HG02763 (cell line): ENCODE measurements at regions not wholly inside any gene's neighbourhood (a gene's known extent, or its start where the extent isn't known, plus 50 kb on each side); places are given as distances from the start of the nearest gene placed in this dataset.
"Not testable (repeated sequence)": the region's sequence is repeated elsewhere in the genome, so short reads cannot be mapped to it uniquely, and the experiment has no call there.

Source experiments
- ATAC-seq: cut with Tn5 transposase; IDR thresholded peaks from one replicate; pipeline ENCODE4 v1.9.1; 2021; ENCODE audit warnings: mild to moderate bottlenecking, moderate library complexity; ENCODE audit not compliant: unreplicated experiment

- no peak for ATAC-seq
Measured at GRCh38 chr6:163739966-163740365, 325.4 kb downstream of the QKI start.

DNA sequence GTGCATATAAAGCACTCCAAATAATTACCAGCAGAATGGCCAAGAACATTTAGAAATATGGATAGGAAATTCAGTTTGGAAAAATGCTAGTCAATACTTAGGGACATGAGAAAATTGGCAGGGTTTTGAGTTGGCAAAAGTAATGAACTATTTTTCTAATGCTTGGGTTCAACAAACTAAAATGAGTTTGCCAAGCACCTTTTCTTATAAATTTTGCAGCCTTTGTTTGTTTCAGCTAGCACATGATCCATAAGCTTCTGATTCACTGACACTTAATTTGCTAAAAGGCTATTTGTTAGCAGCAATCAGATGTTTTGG is 324.8 kb downstream of the QKI start:
- ATAC-seq, result no peak

GRCh38 chr6:163738725-163739407 is 324.3 kb downstream of the QKI start:
- ATAC-seq, result peak; percentile 65

GRCh38 chr6:163738304-163738703 is 323.8 kb downstream of the QKI start:
- ATAC-seq, result no peak

DNA sequence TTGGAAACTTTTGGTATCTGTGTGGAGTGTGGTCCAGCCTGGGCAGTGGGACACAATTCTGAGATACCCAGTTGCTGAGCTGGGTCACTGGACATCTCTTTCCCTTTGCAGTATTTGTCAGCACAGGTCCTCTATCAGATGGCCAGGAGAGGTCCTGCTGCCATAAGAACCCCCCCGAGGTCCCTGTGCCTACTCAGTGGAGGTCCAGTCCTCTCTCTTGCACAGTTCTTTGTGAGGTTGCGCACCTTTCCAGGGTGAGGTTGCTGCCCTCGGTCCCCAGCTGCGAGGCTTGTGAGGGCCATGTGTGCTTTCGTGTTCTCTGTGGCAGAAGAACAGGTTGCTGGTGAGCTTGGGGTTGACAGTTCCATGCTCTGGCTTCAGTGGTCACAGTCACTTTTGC is 320.6 kb downstream of the QKI start:
- ATAC-seq, result no peak

GRCh38 chr6:163733061-163733460 is 318.5 kb downstream of the QKI start:
- ATAC-seq, result no peak

- ATAC-seq, result no peak
Measured at GRCh38 chr6:163732479-163732878, 318.0 kb downstream of the QKI start.

DNA sequence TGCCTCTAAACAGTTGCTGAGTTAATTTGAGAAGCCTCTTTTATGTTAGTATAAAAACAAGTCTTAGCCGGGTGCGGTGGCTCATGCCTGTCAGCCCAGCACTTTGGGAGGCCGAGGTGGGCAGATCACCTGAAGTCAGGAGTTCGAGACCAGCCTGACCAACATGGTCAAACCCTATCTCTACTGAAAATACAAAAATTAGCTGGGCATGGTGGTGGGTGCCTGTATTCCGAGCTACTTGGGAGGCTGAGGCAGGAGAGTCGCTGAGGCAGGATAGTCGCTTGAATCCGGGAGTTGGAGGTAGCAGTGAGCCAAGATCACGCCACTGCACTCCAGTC is 317.5 kb downstream of the QKI start:
- not testable (repeated sequence) for ATAC-seq

DNA sequence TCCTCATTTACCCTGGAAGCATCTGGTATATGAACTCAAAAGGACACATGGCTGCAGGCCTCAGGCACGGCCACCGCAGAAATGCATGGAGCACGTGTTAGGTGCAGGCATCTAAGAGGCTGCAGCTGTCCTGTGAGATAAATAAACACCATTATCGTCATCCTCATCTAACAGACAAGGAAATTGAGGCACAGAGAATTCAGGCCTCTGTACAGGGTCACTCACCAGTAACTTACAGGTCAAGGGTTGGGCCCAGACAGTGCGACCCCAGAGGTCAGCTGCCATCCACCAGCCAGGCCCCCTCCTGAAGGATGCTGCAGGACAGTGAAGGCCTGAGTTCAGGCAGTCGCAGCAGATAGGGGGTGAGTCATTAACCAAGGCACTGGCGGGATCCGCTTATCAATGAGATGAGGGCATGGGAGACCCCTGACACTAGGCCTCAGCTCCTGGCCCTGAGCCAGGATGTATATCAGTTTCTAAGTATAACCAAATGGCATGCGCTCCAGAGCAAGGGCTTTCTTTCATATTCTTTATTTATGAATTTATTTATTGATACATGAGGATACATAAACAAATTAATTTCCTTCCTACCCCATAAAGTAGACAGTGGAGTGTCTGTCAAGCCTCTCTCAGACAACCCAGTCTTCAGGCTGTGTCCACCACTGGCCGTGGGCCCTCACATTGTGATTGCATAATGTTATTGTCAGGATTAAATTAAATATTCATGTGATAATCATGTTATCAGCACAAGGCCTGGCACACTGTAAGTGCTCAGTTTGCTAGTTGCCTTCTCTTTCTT is 316.9 kb downstream of the QKI start:
- no peak for ATAC-seq

- no peak for ATAC-seq
Measured at GRCh38 chr6:163730246-163731210, 316.0 kb downstream of the QKI start.

DNA sequence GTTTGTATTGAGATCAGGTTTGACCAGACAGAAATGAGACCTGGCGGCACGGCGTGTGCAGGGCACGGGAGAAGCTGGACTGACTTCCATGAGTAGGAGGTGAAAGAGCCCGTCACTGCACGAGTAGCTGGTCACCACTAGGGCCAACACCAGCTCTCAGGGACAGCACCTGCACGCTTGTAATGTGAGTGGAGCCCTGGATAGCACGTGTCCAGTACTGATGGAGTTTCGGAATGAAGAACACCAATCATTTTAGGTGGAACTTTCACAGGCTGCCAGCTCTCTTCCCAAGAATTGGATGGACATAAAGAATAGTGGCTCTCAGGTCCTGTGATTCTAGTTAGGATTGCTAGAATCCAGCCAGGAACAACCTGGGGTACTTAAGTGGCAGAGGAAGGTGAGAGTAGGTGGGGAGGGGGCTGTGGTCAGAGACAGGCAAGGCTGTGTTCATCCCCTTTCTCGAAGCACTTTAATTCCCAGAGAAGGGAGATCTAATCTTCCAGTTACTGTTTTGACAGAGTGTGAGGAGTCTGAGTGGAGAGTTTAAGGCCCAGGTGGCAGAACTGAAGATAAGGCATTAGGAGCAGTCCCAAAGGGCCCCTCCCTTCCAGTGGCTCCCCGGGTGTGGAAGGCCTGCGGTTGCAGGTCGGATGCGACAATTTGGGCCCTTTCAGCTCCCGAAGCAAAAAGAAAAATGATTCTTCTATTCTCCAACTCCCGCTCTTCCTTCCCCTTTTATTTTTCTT is 314.8 kb downstream of the QKI start:
- ATAC-seq, result no peak

GRCh38 chr6:163728442-163729126 is 314.1 kb downstream of the QKI start:
- ATAC-seq, result no peak

- ATAC-seq, result no peak
Measured at GRCh38 chr6:163726037-163726695, 311.6 kb downstream of the QKI start.

GRCh38 chr6:163725008-163725941 is 310.8 kb downstream of the QKI start:
- ATAC-seq, result no peak

DNA sequence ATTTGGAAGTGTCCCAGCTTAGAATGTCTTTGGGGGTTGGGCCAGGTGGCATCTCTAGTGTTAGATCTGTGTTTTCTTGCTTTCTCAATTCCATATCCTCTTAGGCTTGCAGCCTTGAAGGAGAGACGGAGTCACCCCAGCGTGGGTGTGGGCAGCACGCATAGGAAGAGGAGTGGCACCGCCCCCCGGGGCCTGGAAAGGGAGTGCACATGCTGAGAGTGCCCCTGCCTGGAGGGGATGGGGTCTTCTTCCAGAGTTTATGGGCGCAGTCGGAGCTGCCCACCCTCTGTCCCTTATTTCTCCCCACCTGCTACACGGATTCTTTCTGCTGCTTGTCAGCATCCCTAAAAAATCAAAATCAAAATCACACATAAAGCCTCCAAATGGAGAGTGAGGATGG is 309.7 kb downstream of the QKI start:
- ATAC-seq, result no peak

- no peak for ATAC-seq
Measured at GRCh38 chr6:163723759-163724158, 309.2 kb downstream of the QKI start.

DNA sequence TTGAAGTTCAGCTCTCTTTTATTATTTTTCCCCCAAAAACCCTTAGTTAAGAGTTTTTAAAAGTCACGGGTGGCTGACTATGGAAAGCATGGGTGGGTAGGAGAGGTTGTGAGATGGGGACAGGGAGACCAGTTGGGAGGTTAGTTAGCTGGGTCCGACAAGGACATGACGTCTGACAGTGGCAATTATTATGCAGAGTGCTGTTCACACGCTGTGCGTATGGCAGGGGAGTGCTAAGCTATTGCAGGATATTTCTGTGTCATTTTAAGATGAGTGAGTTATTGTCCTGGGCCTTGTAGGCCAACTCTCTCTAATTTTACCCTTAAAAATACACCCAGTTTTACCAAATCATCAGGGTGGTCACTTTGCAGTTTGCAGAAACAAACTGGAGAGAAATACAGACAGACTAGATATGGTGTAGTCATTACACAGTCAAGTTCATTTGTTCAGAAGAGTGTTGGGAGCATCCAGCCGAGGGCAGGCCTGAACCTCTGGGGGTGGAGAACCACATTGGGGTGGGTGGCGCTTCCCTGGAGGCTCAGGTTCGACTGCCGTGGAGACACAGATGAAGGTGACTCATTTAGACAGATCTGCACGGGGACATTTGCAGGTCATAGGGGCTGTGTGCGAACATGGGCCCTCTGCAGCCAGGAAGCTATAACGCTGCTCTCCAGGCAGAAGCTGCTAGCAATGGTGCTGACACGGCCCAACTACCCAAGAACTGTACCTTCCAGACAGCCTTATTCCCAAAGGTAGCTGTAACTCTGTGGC is 307.6 kb downstream of the QKI start:
- no peak for ATAC-seq

DNA sequence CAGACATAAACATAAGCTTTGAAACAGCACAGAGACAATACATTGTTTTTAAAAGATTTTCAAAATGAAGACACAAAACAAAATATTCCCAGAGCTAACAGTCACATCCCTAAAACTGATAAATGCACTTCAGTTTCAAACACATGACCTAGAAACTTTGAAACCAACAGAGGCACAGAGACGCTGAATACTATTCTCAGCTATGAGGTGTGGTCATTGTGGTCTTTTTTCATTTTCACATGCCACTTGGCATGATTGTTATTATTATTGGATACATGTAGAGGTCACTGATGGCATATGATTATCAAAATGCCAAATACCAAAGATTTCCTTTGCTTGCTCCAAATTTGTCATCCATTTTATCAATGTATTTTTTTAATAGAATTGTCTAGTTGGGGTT is 306.9 kb downstream of the QKI start:
- no peak for ATAC-seq
